ENCODE measurements at regions not wholly inside any gene's neighbourhood (a gene's known extent, or its start where the extent isn't known, plus 50 kb on each side); places are given as distances from the start of the nearest gene placed in this dataset.

GRCh38 chr2:14706201-14706600, 73.7 kb downstream of the LRATD1 start:
- H3K9ac ChIP-seq (ENCODE audit: low read depth in 1 of 2, low read length in 2 of 2), result no peak overlapping the region
- H3K9me3 ChIP-seq (ENCODE audit: control insufficient read depth in 4 of 4, low read length in 3 of 4), result no peaks in the 10 kb centered on the region
- no peaks in the 10 kb centered on the region for H3K27me3 ChIP-seq (ENCODE audit: control insufficient read depth in 4 of 4, insufficient read depth in 4 of 4, low read length in 3 of 4)
- H3K4me3 ChIP-seq (ENCODE audit: low read depth in 1 of 3, low read length in 3 of 3), result no peak overlapping the region
- no peak overlapping the region for H3K27ac ChIP-seq (ENCODE audit: low read depth in 1 of 2, low read length in 2 of 2)
- no peaks in the 10 kb centered on the region for H3K4me1 ChIP-seq (ENCODE audit: control insufficient read depth in 4 of 4, insufficient read depth in 4 of 4, low read length in 3 of 4)
- TF ChIP-seq, protein P1, sequence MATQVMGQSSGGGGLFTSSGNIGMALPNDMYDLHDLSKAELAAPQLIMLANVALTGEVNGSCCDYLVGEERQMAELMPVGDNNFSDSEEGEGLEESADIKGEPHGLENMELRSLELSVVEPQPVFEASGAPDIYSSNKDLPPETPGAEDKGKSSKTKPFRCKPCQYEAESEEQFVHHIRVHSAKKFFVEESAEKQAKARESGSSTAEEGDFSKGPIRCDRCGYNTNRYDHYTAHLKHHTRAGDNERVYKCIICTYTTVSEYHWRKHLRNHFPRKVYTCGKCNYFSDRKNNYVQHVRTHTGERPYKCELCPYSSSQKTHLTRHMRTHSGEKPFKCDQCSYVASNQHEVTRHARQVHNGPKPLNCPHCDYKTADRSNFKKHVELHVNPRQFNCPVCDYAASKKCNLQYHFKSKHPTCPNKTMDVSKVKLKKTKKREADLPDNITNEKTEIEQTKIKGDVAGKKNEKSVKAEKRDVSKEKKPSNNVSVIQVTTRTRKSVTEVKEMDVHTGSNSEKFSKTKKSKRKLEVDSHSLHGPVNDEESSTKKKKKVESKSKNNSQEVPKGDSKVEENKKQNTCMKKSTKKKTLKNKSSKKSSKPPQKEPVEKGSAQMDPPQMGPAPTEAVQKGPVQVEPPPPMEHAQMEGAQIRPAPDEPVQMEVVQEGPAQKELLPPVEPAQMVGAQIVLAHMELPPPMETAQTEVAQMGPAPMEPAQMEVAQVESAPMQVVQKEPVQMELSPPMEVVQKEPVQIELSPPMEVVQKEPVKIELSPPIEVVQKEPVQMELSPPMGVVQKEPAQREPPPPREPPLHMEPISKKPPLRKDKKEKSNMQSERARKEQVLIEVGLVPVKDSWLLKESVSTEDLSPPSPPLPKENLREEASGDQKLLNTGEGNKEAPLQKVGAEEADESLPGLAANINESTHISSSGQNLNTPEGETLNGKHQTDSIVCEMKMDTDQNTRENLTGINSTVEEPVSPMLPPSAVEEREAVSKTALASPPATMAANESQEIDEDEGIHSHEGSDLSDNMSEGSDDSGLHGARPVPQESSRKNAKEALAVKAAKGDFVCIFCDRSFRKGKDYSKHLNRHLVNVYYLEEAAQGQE (IDR thresholded peaks at IDR 0.05), result no peak
- TF ChIP-seq, protein P2, sequence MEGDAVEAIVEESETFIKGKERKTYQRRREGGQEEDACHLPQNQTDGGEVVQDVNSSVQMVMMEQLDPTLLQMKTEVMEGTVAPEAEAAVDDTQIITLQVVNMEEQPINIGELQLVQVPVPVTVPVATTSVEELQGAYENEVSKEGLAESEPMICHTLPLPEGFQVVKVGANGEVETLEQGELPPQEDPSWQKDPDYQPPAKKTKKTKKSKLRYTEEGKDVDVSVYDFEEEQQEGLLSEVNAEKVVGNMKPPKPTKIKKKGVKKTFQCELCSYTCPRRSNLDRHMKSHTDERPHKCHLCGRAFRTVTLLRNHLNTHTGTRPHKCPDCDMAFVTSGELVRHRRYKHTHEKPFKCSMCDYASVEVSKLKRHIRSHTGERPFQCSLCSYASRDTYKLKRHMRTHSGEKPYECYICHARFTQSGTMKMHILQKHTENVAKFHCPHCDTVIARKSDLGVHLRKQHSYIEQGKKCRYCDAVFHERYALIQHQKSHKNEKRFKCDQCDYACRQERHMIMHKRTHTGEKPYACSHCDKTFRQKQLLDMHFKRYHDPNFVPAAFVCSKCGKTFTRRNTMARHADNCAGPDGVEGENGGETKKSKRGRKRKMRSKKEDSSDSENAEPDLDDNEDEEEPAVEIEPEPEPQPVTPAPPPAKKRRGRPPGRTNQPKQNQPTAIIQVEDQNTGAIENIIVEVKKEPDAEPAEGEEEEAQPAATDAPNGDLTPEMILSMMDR (IDR thresholded peaks at IDR 0.05; ENCODE audit: low read depth, low read length, missing input control), result no peak
- TF ChIP-seq, protein P3, sequence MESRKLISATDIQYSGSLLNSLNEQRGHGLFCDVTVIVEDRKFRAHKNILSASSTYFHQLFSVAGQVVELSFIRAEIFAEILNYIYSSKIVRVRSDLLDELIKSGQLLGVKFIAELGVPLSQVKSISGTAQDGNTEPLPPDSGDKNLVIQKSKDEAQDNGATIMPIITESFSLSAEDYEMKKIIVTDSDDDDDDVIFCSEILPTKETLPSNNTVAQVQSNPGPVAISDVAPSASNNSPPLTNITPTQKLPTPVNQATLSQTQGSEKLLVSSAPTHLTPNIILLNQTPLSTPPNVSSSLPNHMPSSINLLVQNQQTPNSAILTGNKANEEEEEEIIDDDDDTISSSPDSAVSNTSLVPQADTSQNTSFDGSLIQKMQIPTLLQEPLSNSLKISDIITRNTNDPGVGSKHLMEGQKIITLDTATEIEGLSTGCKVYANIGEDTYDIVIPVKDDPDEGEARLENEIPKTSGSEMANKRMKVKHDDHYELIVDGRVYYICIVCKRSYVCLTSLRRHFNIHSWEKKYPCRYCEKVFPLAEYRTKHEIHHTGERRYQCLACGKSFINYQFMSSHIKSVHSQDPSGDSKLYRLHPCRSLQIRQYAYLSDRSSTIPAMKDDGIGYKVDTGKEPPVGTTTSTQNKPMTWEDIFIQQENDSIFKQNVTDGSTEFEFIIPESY (IDR thresholded peaks at IDR 0.05), result no peak
- TF ChIP-seq NR2F2 (IDR thresholded peaks at IDR 0.05) (no peak), FOXA2 (IDR thresholded peaks at IDR 0.05) (no peak), YY1 (IDR thresholded peaks at IDR 0.05) (no peak), HNF4A (conservative IDR thresholded peaks at IDR 0.05) (no peak), JUND (IDR thresholded peaks at IDR 0.05) (no peak), RAD21 (IDR thresholded peaks at IDR 0.05) (no peak), MAX (IDR thresholded peaks at IDR 0.05) (no peak), SP1 (IDR thresholded peaks at IDR 0.05) (no peak), HNF4G (IDR thresholded peaks at IDR 0.05) (no peak), RXRA (IDR thresholded peaks at IDR 0.05) (no peak)
- TF ChIP-seq, protein P4, sequence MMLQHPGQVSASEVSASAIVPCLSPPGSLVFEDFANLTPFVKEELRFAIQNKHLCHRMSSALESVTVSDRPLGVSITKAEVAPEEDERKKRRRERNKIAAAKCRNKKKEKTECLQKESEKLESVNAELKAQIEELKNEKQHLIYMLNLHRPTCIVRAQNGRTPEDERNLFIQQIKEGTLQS (IDR thresholded peaks at IDR 0.05), result no peak
- DNase-seq (ENCODE audit: low spot score), result no peak
- 96% methylated on average over 1 of the region's 1 CpG for WGBS
- no peaks in the 10 kb centered on the region for H3K36me3 ChIP-seq (ENCODE audit: control insufficient read depth in 4 of 4, insufficient read depth in 3 of 4, low read depth in 1 of 4, low read length in 3 of 4)

DNA sequence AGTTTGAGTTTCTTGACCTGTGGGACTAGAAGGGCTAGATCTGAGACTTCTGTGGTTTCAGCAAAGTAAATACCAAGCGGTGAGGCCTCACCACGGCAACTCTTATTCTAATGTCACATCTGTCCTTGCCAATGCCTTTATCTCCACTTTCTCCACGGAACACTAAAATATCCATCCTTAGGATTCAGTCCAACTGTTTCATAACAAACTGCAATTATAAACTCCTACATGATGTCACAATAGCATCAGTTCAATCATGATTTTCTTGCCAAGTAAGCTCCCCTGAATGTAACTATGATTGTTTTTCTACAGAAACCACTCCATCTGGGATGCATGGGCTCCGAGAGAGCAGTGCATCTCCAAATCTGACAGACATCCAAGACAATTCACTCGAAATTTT, 79.6 kb downstream of the LRATD1 start:
- H3K9me3 ChIP-seq (ENCODE audit: control insufficient read depth in 4 of 4, low read length in 3 of 4), result no peaks in the 10 kb centered on the region
- no peaks in the 10 kb centered on the region for H3K36me3 ChIP-seq (ENCODE audit: control insufficient read depth in 4 of 4, insufficient read depth in 3 of 4, low read depth in 1 of 4, low read length in 3 of 4)
- H3K4me1 ChIP-seq (ENCODE audit: control insufficient read depth in 4 of 4, insufficient read depth in 4 of 4, low read length in 3 of 4), result no peaks in the 10 kb centered on the region
- H3K4me3 ChIP-seq (ENCODE audit: low read depth in 1 of 3, low read length in 3 of 3), result no peak overlapping the region
- no peak overlapping the region for H3K27ac ChIP-seq (ENCODE audit: low read depth in 1 of 2, low read length in 2 of 2)
- no peak for DNase-seq (ENCODE audit: low spot score)
- WGBS, result 51% methylated on average over 5 of the region's 5 CpGs
- H3K27me3 ChIP-seq (ENCODE audit: control insufficient read depth in 4 of 4, insufficient read depth in 4 of 4, low read length in 3 of 4), result peaks cover 0 to 2% (median 0%) of the 10 kb centered on the region in 4 donors
- H3K9ac ChIP-seq (ENCODE audit: low read depth in 1 of 2, low read length in 2 of 2), result no peak overlapping the region
- TF ChIP-seq GABPA (IDR thresholded peaks at IDR 0.05 in 1 of 2, conservative IDR thresholded peaks at IDR 0.05 in 1 of 2) (no peak), RAD21 (IDR thresholded peaks at IDR 0.05) (no peak), JUND (IDR thresholded peaks at IDR 0.05) (no peak), FOXA1 (IDR thresholded peaks at IDR 0.05) (no peak), NR2F2 (IDR thresholded peaks at IDR 0.05) (no peak), HNF4A (conservative IDR thresholded peaks at IDR 0.05) (no peak), RXRA (IDR thresholded peaks at IDR 0.05) (no peak), HNF4G (IDR thresholded peaks at IDR 0.05) (no peak), SP1 (IDR thresholded peaks at IDR 0.05) (no peak)
- TF ChIP-seq, protein P4 (IDR thresholded peaks at IDR 0.05), result no peak
- TF ChIP-seq, protein P1 (IDR thresholded peaks at IDR 0.05), result no peak
- TF ChIP-seq, protein P3 (IDR thresholded peaks at IDR 0.05), result no peak

All from liver (tissue), 8 donors.